Gastroesophageal sphincter (tissue), 4 donors: ENCODE measurements at regions not wholly inside any gene's neighbourhood (a gene's known extent, or its start where the extent isn't known, plus 50 kb on each side); places are given as distances from the start of the nearest gene placed in this dataset.

Source experiments
- ATAC-seq: fragments of 150-250 bp; one replicate; pipeline ENCODE4 v1.9.1; 2016; ENCODE audit warnings: mild to moderate bottlenecking, moderate library complexity
- H3K27ac ChIP-seq, 4 donors: fragments of 200-600 bp; sonication (generic) in 3 of 4; 1 replicate in 3 of 4; 2 replicates in 1 of 4; pipeline ENCODE4 v1.5.1; 2016 to 2019
- H3K27me3 ChIP-seq: fragments of 200-600 bp; sonication (generic); one replicate; pipeline ENCODE4 v1.5.1; 2019
- H3K36me3 ChIP-seq, 2 donors: fragments of 200-600 bp; sonication (generic); one replicate each; pipeline ENCODE4 v1.5.1; 2019; ENCODE audit warnings: control low read depth in 1 of 2
- H3K4me1 ChIP-seq, 3 donors: fragments of 200-600 bp; sonication (generic); 1 replicate in 2 of 3; 2 replicates in 1 of 3; pipeline ENCODE4 v1.5.1; 2016 to 2019; ENCODE audit warnings: control low read depth in 2 of 3
- H3K4me3 ChIP-seq, 2 donors: fragments of 200-600 bp; sonication (generic); one replicate each; pipeline ENCODE4 v1.5.1; 2019; ENCODE audit warnings: mild to moderate bottlenecking in 1 of 2, moderate library complexity in 1 of 2
- H3K9me3 ChIP-seq, 3 donors: fragments of 200-600 bp; sonication (generic); one replicate each; pipeline ENCODE4 v1.5.1; 2017 to 2019; ENCODE audit warnings: control low read depth in 2 of 3
- EP300 ChIP-seq: sonication (generic); formaldehyde crosslinking; IDR thresholded peaks from one replicate; pipeline ENCODE4 v1.6.1; 2017; ENCODE audit warnings: antibody characterized with exemption, mild to moderate bottlenecking
- POLR2A ChIP-seq, 2 donors: fragments of 450-650 bp; IDR thresholded peaks; one replicate each; pipeline ENCODE4 v1.6.1; 2017; ENCODE audit warnings: antibody characterized with exemption in 2 of 2, mild to moderate bottlenecking in 2 of 2, moderate library complexity in 1 of 2
- POLR2AphosphoS5 ChIP-seq: sonication (generic); formaldehyde crosslinking; IDR thresholded peaks from one replicate; pipeline ENCODE4 v1.6.1; 2017; ENCODE audit warnings: antibody characterized with exemption
- WGBS, 2 donors: methylation state at CpG; one replicate each; pipeline ENCODE4 v1.1.5; 2018; ENCODE audit warnings: low coverage in 1 of 2; 5-methylcytosine and 5-hydroxymethylcytosine counted together
- TF ChIP-seq, protein P1 (sequence below), 4 experiments: fragments of 200-600 bp in 2 of 4; fragments of 450-650 bp in 2 of 4; sonication (generic) in 1 of 4; IDR thresholded peaks; one replicate each; pipeline ENCODE4 v1.5.1; 2017 to 2019; ENCODE audit warnings: antibody characterized with exemption in 4 of 4, mild to moderate bottlenecking in 2 of 4, moderate library complexity in 2 of 4

- ATAC-seq: no peak
- Histone ChIP-seq H3K4me3 (no peak overlapping the region), H3K9me3 (peaks cover 0 to 7% (median 0%) of the 10 kb centered on the region in 3 donors), H3K36me3 (no peaks in the 10 kb centered on the region), H3K4me1 (no peaks in the 10 kb centered on the region), H3K27me3 (no peaks in the 10 kb centered on the region), H3K27ac (no peak overlapping the region)
- WGBS, 2 donors: 0% methylated on average over 1 of the region's 1 CpG; no CpG with 5 or more reads in 1 of the 2 donors
- TF ChIP-seq EP300 (no peak), POLR2A (IDR thresholded peaks at IDR 0.05) (no peak), POLR2AphosphoS5 (no peak)
- TF ChIP-seq, protein P1, sequence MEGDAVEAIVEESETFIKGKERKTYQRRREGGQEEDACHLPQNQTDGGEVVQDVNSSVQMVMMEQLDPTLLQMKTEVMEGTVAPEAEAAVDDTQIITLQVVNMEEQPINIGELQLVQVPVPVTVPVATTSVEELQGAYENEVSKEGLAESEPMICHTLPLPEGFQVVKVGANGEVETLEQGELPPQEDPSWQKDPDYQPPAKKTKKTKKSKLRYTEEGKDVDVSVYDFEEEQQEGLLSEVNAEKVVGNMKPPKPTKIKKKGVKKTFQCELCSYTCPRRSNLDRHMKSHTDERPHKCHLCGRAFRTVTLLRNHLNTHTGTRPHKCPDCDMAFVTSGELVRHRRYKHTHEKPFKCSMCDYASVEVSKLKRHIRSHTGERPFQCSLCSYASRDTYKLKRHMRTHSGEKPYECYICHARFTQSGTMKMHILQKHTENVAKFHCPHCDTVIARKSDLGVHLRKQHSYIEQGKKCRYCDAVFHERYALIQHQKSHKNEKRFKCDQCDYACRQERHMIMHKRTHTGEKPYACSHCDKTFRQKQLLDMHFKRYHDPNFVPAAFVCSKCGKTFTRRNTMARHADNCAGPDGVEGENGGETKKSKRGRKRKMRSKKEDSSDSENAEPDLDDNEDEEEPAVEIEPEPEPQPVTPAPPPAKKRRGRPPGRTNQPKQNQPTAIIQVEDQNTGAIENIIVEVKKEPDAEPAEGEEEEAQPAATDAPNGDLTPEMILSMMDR (IDR thresholded peaks at IDR 0.05): no peak
These were observed 53.3 kb upstream of the GULP1 start for GRCh38 chr2:188238386-188238785.
